Mesendoderm (in vitro differentiated cells): ENCODE measurements at regions not wholly inside any gene's neighbourhood (a gene's known extent, or its start where the extent isn't known, plus 50 kb on each side); places are given as distances from the start of the nearest gene placed in this dataset.

Source experiments
- DNase-seq: peaks from one replicate; pipeline ENCODE4 v3.0.0; 2013
- H2AK5ac ChIP-seq: 2 replicates; pipeline ENCODE4 v1.6.1; 2013; ENCODE audit warnings: low read length, inconsistent platforms
- H2BK120ac ChIP-seq: 2 replicates; pipeline ENCODE4 v1.6.1; 2013; ENCODE audit warnings: low read depth, mild to moderate bottlenecking, low read length, moderate library complexity, mixed read lengths
- H2BK15ac ChIP-seq: replicated peaks from 2 replicates; pipeline ENCODE4 v1.6.1; 2013; ENCODE audit warnings: low read depth, mild to moderate bottlenecking, moderate library complexity
- H2BK5ac ChIP-seq: 2 replicates; pipeline ENCODE4 v1.6.1; 2013; ENCODE audit warnings: low read length, inconsistent platforms
- H3K18ac ChIP-seq: 2 replicates; pipeline ENCODE4 v1.6.1; 2013; ENCODE audit warnings: mild to moderate bottlenecking, low read length, mixed read lengths
- H3K23ac ChIP-seq: one replicate; pipeline ENCODE4 v1.6.1; 2013; ENCODE audit warnings: low read length
- H3K27ac ChIP-seq: 2 replicates; pipeline ENCODE4 v1.5.1; 2013; ENCODE audit warnings: low read depth, mild to moderate bottlenecking, inconsistent platforms, low read length, moderate library complexity
- H3K27me3 ChIP-seq: 2 replicates; pipeline ENCODE4 v1.6.1; 2013; ENCODE audit warnings: low read length, control low read depth, mild to moderate bottlenecking, inconsistent platforms; ENCODE audit not compliant: insufficient read depth, poor library complexity
- H3K36me3 ChIP-seq: 2 replicates; pipeline ENCODE4 v1.6.1; 2013; ENCODE audit warnings: low read length, inconsistent platforms; ENCODE audit not compliant: control insufficient read depth, insufficient read depth
- H3K4ac ChIP-seq: one replicate; pipeline ENCODE4 v1.6.1; 2013; ENCODE audit warnings: low read depth, mild to moderate bottlenecking, low read length, moderate library complexity
- H3K4me1 ChIP-seq: 2 replicates; pipeline ENCODE4 v1.6.1; 2013; ENCODE audit warnings: low read depth, low read length, inconsistent platforms; ENCODE audit not compliant: control insufficient read depth
- H3K4me2 ChIP-seq: 2 replicates; pipeline ENCODE4 v1.6.1; 2013; ENCODE audit warnings: low read length
- H3K4me3 ChIP-seq: 2 replicates; pipeline ENCODE4 v1.5.1; 2013; ENCODE audit warnings: mild to moderate bottlenecking, low read length
- H3K56ac ChIP-seq: one replicate; pipeline ENCODE4 v1.6.1; 2013; ENCODE audit warnings: low read length
- H3K79me1 ChIP-seq: 2 replicates; pipeline ENCODE4 v1.6.1; 2013; ENCODE audit warnings: low read length, inconsistent platforms
- H3K79me2 ChIP-seq: 2 replicates; pipeline ENCODE4 v1.6.1; 2013; ENCODE audit warnings: mild to moderate bottlenecking, low read length; ENCODE audit not compliant: control insufficient read depth, insufficient read depth
- H3K9ac ChIP-seq: 2 replicates; pipeline ENCODE4 v1.6.1; 2013; ENCODE audit warnings: low read length, inconsistent platforms
- H4K5ac ChIP-seq: one replicate; pipeline ENCODE4 v1.6.1; 2013; ENCODE audit warnings: low read length
- H4K8ac ChIP-seq: one replicate; pipeline ENCODE4 v1.6.1; 2013; ENCODE audit warnings: low read depth, mild to moderate bottlenecking, control low read depth, low read length, moderate library complexity
- WGBS: extraction: QIAGEN DNeasy Blood & Tissue Kit; methylation state at CpG from one replicate; pipeline ENCODE4 v1.1.7; 2013; ENCODE audit warnings: low lambda C conversion rate, missing lambda C conversion rate; ENCODE audit not compliant: insufficient coverage; ENCODE audit errors: extremely low coverage; 5-methylcytosine and 5-hydroxymethylcytosine counted together

- H3K4me1 ChIP-seq = peaks cover 3% of the 10 kb centered on the region
- no peak overlapping the region for H3K9ac ChIP-seq
- H3K27ac ChIP-seq = no peak overlapping the region
- no peaks in the 10 kb centered on the region for H3K79me1 ChIP-seq
- no peak overlapping the region for H2BK15ac ChIP-seq
- H2AK5ac ChIP-seq = no peak overlapping the region
- no peak overlapping the region for H2BK120ac ChIP-seq
- H2BK5ac ChIP-seq = no peak overlapping the region
- no peak overlapping the region for H4K8ac ChIP-seq
- no peaks in the 10 kb centered on the region for H3K27me3 ChIP-seq
- no peak overlapping the region for H3K56ac ChIP-seq
- H3K4ac ChIP-seq = no peak overlapping the region
- H4K5ac ChIP-seq = no peak overlapping the region
- H3K36me3 ChIP-seq = no peaks in the 10 kb centered on the region
- no peak overlapping the region for H3K23ac ChIP-seq
- no peak overlapping the region for H3K4me2 ChIP-seq
- DNase-seq = no peak
- no CpG with 5 or more reads among the region's 6 CpGs for WGBS
- H3K79me2 ChIP-seq = no peaks in the 10 kb centered on the region
- H3K18ac ChIP-seq = no peak overlapping the region
- H3K4me3 ChIP-seq = no peak overlapping the region
Observed at GRCh38 chr10:69738858-69739435, 62.8 kb upstream of the COL13A1 start.

DNA sequence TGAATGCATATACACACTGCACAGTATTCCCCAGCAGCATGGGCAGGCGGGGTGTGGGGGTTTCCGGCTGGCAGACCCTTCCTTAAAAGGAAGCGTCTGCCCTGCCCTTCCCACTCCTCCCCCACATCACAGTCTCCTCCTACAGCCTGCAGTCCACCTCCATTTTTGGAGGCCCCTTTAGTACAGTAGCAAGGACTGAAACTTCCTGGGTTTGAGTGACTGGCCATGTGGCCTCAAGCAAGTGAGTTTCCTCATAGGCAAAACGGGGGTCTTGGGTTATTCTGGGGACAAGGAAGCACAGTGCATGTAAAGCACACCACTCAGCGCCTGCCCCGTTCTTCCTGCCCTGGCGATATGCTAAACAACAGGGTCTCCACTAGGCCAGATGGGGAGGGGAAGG lies 62.1 kb upstream of the COL13A1 start:
- Histone ChIP-seq H3K4me1 (peaks cover 5% of the 10 kb centered on the region), H3K4me3 (no peak overlapping the region), H3K27me3 (no peaks in the 10 kb centered on the region), H3K36me3 (no peaks in the 10 kb centered on the region), H3K9ac (no peak overlapping the region), H3K79me2 (no peaks in the 10 kb centered on the region), H2BK120ac (no peak overlapping the region), H3K56ac (no peak overlapping the region), H2BK15ac (no peak overlapping the region), H4K8ac (no peak overlapping the region), H3K18ac (no peak overlapping the region), H3K4me2 (no peak overlapping the region), H3K23ac (no peak overlapping the region), H3K27ac (no peak overlapping the region), H2BK5ac (no peak overlapping the region), H3K79me1 (no peaks in the 10 kb centered on the region), H4K5ac (no peak overlapping the region), H3K4ac (no peak overlapping the region), H2AK5ac (no peak overlapping the region)
- no CpG with 5 or more reads among the region's 7 CpGs for WGBS
- DNase-seq = no peak

DNA sequence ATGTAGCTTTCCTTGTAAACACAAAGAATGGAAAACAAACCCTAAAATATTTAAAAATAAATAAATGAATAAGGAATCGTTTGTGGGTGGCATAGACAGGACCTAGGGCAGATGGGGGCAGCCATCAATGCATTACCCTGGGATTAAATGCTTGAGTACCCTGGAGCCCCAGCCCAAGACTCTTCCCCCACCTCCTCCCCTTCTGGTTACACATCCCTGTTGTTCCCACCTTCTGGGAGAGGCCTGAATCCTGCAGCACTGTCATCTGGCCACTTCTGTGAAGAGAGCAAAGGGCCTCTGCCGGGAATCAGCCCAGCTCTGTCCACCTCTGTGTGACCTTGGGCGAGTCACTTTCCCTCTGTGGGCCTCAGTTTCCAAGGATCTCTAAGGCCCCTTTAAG lies 61.6 kb upstream of the COL13A1 start:
- Histone ChIP-seq H3K36me3 (no peaks in the 10 kb centered on the region), H3K27me3 (no peaks in the 10 kb centered on the region), H3K56ac (no peak overlapping the region), H3K18ac (no peak overlapping the region), H3K9ac (no peak overlapping the region), H3K4me2 (no peak overlapping the region), H3K4ac (no peak overlapping the region), H3K4me1 (peaks cover 5% of the 10 kb centered on the region), H3K79me2 (no peaks in the 10 kb centered on the region), H2BK5ac (no peak overlapping the region), H2AK5ac (no peak overlapping the region), H3K79me1 (no peaks in the 10 kb centered on the region), H2BK120ac (no peak overlapping the region), H4K8ac (no peak overlapping the region), H4K5ac (no peak overlapping the region), H3K23ac (no peak overlapping the region), H3K4me3 (no peak overlapping the region), H2BK15ac (no peak overlapping the region), H3K27ac (no peak overlapping the region)
- no peak for DNase-seq
- WGBS = no CpG with 5 or more reads among the region's 3 CpGs

DNA sequence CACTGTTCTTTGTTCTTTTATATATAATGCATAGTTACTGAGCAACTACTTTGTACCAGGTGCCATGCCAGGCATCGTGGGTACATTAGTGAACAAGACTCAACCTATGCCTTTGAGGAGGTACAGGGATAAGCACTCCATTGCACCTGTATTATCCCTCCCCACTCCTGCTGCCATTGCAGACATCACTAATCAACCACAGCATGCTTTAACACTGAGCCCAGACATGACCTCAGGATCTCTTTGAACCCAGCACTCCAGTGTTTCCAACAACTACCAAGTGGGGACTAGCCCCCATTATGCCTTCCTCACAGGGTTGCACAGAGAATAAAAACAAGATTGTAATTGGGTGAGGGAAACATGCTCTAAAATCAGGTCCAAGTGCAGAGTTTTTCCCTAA lies 60.5 kb upstream of the COL13A1 start:
- H3K18ac ChIP-seq = no peak overlapping the region
- no peak overlapping the region for H3K9ac ChIP-seq
- H2BK5ac ChIP-seq = no peak overlapping the region
- H3K23ac ChIP-seq = no peak overlapping the region
- H3K27me3 ChIP-seq = no peaks in the 10 kb centered on the region
- H3K4me3 ChIP-seq = no peak overlapping the region
- no peak overlapping the region for H2BK15ac ChIP-seq
- H3K56ac ChIP-seq = no peak overlapping the region
- peaks cover 5% of the 10 kb centered on the region for H3K4me1 ChIP-seq
- no peak overlapping the region for H2AK5ac ChIP-seq
- WGBS = no CpG with 5 or more reads among the region's 1 CpG
- no peaks in the 10 kb centered on the region for H3K36me3 ChIP-seq
- no peak for DNase-seq
- no peak overlapping the region for H4K5ac ChIP-seq
- H3K79me1 ChIP-seq = no peaks in the 10 kb centered on the region
- no peaks in the 10 kb centered on the region for H3K79me2 ChIP-seq
- H2BK120ac ChIP-seq = no peak overlapping the region
- H4K8ac ChIP-seq = no peak overlapping the region
- no peak overlapping the region for H3K4ac ChIP-seq
- no peak overlapping the region for H3K4me2 ChIP-seq
- H3K27ac ChIP-seq = no peak overlapping the region

GRCh38 chr10:69741671-69742355 lies 59.9 kb upstream of the COL13A1 start:
- Histone ChIP-seq H3K4me2 (no peak overlapping the region), H2AK5ac (no peak overlapping the region), H3K36me3 (no peaks in the 10 kb centered on the region), H3K79me2 (no peaks in the 10 kb centered on the region), H3K27ac (no peak overlapping the region), H3K56ac (no peak overlapping the region), H3K9ac (no peak overlapping the region), H3K4ac (no peak overlapping the region), H3K18ac (no peak overlapping the region), H3K23ac (no peak overlapping the region), H3K79me1 (no peaks in the 10 kb centered on the region), H3K27me3 (no peaks in the 10 kb centered on the region), H2BK5ac (no peak overlapping the region), H3K4me3 (no peak overlapping the region), H4K8ac (no peak overlapping the region), H4K5ac (no peak overlapping the region), H2BK15ac (no peak overlapping the region), H2BK120ac (no peak overlapping the region), H3K4me1 (peaks cover 5% of the 10 kb centered on the region)
- no CpG with 5 or more reads among the region's 5 CpGs for WGBS
- no peak for DNase-seq

DNA sequence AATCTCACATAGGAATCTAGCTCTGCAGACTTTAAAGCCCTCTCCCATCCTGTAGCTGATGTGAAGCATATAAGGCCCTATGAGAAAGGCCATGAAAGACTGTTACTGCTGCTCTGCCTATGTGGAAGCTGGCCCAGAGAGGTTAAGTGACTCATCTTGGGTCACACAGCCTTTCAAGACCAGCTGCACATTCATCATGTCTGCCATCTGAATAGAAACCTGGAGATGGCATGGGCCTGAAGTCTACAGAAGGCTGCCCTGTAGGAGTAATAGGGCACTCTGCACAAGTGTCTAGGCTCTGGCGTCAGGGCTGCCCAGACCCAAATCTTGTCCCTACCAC lies 59.4 kb upstream of the COL13A1 start:
- H3K27ac ChIP-seq = no peak overlapping the region
- no peak overlapping the region for H3K23ac ChIP-seq
- no peak overlapping the region for H2BK15ac ChIP-seq
- no peak for DNase-seq
- WGBS = no CpG with 5 or more reads among the region's 1 CpG
- H3K36me3 ChIP-seq = no peaks in the 10 kb centered on the region
- H3K27me3 ChIP-seq = no peaks in the 10 kb centered on the region
- no peak overlapping the region for H3K4me2 ChIP-seq
- H3K18ac ChIP-seq = no peak overlapping the region
- H3K4ac ChIP-seq = no peak overlapping the region
- no peak overlapping the region for H2AK5ac ChIP-seq
- no peak overlapping the region for H4K8ac ChIP-seq
- H2BK120ac ChIP-seq = no peak overlapping the region
- no peak overlapping the region for H4K5ac ChIP-seq
- H3K79me2 ChIP-seq = no peaks in the 10 kb centered on the region
- H2BK5ac ChIP-seq = no peak overlapping the region
- H3K9ac ChIP-seq = no peak overlapping the region
- no peak overlapping the region for H3K56ac ChIP-seq
- peaks cover 5% of the 10 kb centered on the region for H3K4me1 ChIP-seq
- H3K79me1 ChIP-seq = no peaks in the 10 kb centered on the region
- H3K4me3 ChIP-seq = no peak overlapping the region
